Stimulated activated CD8-positive, alpha-beta memory T cell treated with anti-CD3 and anti-CD28 coated beads, Interleukin-2, amount 100 ng/mL, for 48 hours (primary cell): ENCODE measurements at regions not wholly inside any gene's neighbourhood (a gene's known extent, or its start where the extent isn't known, plus 50 kb on each side); places are given as distances from the start of the nearest gene placed in this dataset.

Experiments used
- DNase-seq, 2 donors: peaks; one replicate each; pipeline ENCODE4 v3.0.0-alpha.2; 2020; ENCODE audit warnings: low read depth in 2 of 2

- no peak for DNase-seq
Observed at GRCh38 chr2:128577141-128577930, 258.7 kb upstream of the HS6ST1 start.

- DNase-seq = no peak
Observed at GRCh38 chr2:128578406-128579390, 260.0 kb upstream of the HS6ST1 start.

- DNase-seq = no peak
Observed at GRCh38 chr2:128579825-128580224, 261.2 kb upstream of the HS6ST1 start.

- DNase-seq = no peak
Observed at GRCh38 chr2:128580988-128581848, 262.6 kb upstream of the HS6ST1 start.

- no peak for DNase-seq
Observed at GRCh38 chr2:128581849-128582244, 263.2 kb upstream of the HS6ST1 start.

GRCh38 chr2:128584296-128584890 lies 265.7 kb upstream of the HS6ST1 start:
- no peak for DNase-seq

DNA sequence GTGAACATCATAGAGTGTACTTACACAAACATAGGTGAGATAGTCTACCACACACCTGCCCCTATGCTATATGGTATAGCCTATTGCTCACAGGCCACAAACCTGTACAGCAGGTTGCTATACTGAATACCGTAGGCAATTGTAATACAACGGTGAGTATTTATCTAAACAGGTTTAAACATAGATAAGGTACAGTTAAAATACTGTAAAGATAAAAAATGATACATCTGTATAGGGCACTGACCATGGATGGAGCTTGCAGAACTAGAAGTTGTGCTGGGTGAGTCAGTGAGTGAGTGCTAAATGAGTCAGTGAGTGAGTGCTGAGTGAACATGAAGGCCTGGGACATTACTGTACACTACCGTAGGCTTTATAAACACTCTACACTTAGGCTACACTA lies 267.0 kb upstream of the HS6ST1 start:
- no peak for DNase-seq

DNA sequence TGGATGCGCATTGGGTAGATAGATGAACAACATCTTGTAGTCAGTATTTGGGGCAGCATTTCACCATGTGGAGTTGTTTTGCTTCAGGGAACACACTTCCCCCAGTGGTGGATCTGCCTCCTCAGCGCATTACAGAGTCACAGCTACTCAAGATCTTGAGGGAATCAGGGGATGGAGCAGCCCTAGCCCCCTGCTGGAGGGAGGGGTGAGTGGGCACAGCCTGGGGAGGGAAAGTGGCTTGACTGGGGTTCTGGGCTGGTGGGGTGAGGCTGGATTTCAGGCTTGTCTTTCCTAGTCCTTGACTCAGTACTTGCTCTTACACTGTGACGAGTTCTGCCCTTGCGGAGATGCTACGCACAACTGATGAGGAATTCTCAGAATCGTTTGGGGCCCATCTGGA lies 271.0 kb upstream of the HS6ST1 start:
- DNase-seq = no peak

DNA sequence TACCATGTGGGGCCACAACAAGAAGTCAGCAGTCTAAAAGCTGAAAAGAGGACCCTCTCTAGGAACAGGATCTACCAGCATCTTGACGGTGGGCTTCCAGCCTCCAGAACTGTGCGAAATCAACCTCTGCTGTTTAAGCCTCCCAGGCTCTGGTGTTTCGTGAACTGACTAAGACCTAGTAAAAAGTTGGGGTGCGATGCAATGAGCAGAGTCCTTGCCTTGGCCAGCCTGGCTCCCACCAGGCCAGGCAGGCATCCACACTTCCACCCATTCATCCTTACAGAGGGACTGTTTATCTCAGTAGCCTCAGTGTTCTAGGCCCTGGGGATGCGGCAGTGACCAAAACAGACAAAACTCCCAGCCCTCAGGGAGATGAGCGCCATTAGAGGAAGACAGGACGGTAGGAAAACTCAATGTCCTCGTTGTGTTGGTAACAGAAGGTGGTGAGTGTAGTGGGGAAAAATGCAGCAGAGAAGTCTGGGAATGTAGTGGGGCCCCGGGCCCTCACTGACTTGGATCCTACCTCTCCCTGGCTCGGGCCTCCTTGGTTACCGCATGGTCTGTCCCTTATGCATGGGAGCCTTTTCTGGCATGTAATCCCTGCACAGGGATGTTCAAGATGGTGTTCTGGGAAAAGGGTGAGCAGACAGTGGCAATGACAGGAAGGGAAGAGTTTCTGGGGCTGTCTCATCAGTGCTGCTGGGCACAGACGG lies 271.8 kb upstream of the HS6ST1 start:
- no peak for DNase-seq

DNA sequence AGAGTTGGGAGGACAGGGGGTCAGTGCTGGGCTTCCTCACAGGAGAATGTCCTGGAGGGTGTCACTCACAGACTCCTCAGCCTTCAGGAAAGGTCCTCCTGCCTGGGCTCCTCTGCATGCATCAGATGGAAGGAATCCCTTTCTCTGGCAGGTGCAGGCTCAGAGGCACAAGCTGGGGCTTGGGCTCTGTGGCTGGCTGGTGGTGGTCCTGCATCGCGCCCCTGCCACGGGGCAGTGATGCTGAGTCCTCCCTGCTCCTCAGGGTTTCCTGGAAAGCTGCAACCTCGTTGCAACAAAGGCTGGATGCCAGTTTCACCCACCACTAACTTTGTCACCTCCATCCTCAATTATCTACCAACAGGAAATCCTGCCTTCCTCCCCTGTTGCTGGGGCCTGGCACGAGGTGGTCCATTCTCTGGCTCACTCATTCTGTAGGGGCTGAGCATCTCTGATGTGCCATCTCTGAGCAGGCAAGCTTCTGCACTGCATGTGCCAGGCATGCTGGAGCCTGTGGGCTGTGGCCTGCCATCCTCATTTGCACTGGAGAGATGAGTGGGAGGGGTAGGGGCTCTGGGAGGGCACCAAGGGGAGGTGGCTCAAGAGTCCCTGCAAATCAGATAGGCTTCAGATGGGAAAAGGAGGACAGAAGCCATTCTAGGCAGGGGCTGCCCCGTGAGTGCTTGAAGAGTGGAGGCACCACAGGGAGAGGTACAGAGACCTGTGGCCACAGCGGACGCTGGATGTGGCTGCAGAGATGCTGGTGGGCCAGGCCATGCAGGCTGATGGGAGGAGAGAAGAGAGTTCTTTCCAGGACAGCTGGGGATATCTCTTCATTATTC lies 272.6 kb upstream of the HS6ST1 start:
- no peak for DNase-seq

DNA sequence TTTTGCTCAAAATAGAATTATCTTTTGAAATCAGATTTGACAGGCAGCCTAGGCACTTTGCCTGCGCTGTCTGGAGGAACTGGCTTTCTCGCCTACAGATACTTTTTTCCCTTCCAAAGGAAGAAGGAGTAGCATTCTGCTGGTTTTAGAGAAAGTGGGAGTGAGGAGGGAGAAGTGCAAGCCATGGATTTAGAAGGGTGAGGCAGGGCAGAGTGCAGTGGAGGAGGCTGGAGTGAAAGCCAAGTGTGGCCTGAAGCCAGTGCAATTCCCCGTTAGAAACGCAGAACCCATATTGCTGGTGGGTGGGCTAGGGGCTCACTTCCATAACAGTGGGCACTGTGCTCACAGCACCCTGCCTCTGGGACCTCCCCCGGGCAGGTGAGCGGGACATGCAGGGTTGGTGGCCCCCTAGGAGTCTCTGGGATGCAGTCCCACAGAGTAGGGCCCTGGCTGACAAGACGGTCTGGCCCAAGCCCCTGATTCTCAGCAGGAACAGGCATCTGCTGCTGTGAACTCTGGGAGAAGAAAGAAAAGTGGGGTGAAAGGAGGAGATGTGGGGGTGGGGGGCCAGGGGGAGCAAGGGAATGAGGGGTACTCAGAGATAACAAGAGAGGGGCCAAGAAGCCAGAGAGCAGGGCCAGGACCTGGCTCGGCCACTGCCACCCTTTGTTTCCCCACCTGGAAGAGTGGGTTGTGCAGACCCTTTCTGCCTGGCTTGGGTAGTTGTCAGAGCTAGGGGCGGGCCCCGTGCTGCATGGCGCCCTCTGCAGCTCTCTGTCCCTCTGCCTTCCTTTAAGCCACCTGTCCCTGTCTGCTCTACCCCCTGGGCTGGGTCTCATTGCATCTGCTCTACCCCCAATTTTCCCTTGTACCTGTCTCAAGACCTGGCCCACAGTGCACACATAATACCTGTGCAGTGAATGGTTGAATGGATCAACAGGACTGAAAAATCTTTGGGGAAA lies 273.5 kb upstream of the HS6ST1 start:
- DNase-seq = no peak

GRCh38 chr2:128593518-128593878 lies 274.8 kb upstream of the HS6ST1 start:
- DNase-seq = no peak

GRCh38 chr2:128593879-128594650 lies 275.4 kb upstream of the HS6ST1 start:
- DNase-seq = no peak

DNA sequence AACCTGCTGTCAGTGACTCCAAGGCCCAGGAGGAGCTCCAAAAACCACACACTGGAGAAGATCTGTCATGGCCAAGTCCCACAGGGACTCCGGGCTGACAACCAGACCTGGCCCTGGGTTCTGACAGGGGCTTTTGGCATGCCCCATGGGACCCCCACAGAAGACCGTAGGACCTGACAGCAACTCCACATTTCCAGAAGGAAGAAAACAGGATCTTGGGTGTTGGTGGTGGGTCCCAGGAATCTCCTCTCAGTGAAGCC lies 275.9 kb upstream of the HS6ST1 start:
- no peak for DNase-seq

GRCh38 chr2:128594953-128595677 lies 276.4 kb upstream of the HS6ST1 start:
- no peak for DNase-seq

DNA sequence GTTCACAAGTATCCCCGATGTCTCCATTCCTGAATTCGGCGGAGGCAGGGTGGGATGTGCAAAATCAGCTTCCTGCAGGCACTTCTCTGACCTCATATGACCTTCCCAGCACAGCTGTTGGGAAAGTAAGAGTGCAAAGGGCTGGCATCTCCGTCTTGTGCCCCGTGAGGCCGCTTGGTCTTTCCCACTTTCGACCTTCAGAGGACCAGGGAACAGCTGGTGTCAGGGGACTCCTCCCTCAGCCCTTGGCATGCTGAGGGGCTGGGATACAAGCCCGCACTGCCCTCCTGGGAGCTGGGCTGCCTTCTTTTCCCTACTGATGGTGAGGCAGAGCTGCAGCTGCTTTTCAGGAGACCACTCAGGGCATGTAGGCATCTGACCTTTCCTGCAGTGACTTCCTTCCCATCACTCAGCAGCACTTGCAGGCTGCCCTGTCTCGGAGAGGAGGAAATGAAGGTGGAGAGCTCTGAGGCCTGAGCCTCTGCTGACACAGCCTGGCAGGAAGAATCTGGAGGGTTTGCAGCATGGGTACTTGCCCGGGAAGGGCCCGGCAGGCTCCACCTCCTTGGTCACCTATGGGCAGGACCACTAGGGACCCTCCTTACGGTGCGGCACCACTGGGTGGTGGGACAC lies 277.2 kb upstream of the HS6ST1 start:
- no peak for DNase-seq
